OCI-M2 (cell line): ENCODE measurements at regions not wholly inside any gene's neighbourhood (a gene's known extent, or its start where the extent isn't known, plus 50 kb on each side); places are given as distances from the start of the nearest gene placed in this dataset.

Experiments used
- DNase-seq: peaks from one replicate; lab custom pipeline; 2025; ENCODE audit not compliant: unreplicated experiment; lab: John Stamatoyannopoulos, UW

GRCh38 chr5:158414333-158414762 lies 555.4 kb upstream of the CLINT1 start:
- no peak for DNase-seq

GRCh38 chr5:158413122-158413680 lies 554.3 kb upstream of the CLINT1 start:
- no peak for DNase-seq

GRCh38 chr5:158410976-158411375 lies 552.0 kb upstream of the CLINT1 start:
- no peak for DNase-seq

GRCh38 chr5:158409507-158409906 lies 550.6 kb upstream of the CLINT1 start:
- no peak for DNase-seq

GRCh38 chr5:158407824-158408195 lies 548.9 kb upstream of the CLINT1 start:
- DNase-seq: no peak

- DNase-seq: no peak
Measured at GRCh38 chr5:158406884-158407823, 548.2 kb upstream of the CLINT1 start.

GRCh38 chr5:158398360-158399201 lies 539.6 kb upstream of the CLINT1 start:
- DNase-seq: no peak

- DNase-seq: no peak
Measured at GRCh38 chr5:158397278-158397677, 538.3 kb upstream of the CLINT1 start.

- no peak for DNase-seq
Measured at GRCh38 chr5:158394102-158394501, 535.2 kb upstream of the CLINT1 start.

GRCh38 chr5:158393457-158393856 lies 534.5 kb upstream of the CLINT1 start:
- DNase-seq: no peak

- no peak for DNase-seq
Measured at GRCh38 chr5:158392753-158393152, 533.8 kb upstream of the CLINT1 start.

GRCh38 chr5:158390577-158390976 lies 531.6 kb upstream of the CLINT1 start:
- no peak for DNase-seq

- DNase-seq: no peak
Measured at GRCh38 chr5:158389786-158390185, 530.8 kb upstream of the CLINT1 start.

GRCh38 chr5:158388021-158388420 lies 529.1 kb upstream of the CLINT1 start:
- DNase-seq: no peak

GRCh38 chr5:158387499-158387898 lies 528.6 kb upstream of the CLINT1 start:
- no peak for DNase-seq

- no peak for DNase-seq
Measured at GRCh38 chr5:158385982-158386381, 527.0 kb upstream of the CLINT1 start.

GRCh38 chr5:158384535-158385481 lies 525.9 kb upstream of the CLINT1 start:
- no peak for DNase-seq

- no peak for DNase-seq
Measured at GRCh38 chr5:158383486-158383885, 524.5 kb upstream of the CLINT1 start.

GRCh38 chr5:158382473-158382872 lies 523.5 kb upstream of the CLINT1 start:
- no peak for DNase-seq

- DNase-seq: no peak
Measured at GRCh38 chr5:158381614-158382160, 522.7 kb upstream of the CLINT1 start.
